Caco-2 (cell line): ENCODE measurements at regions not wholly inside any gene's neighbourhood (a gene's known extent, or its start where the extent isn't known, plus 50 kb on each side); places are given as distances from the start of the nearest gene placed in this dataset.

Experiments
- BruUV-seq: library from RNA; stranded (reverse); fragments of 400-500 nt; replicated peaks from 2 replicates; lab custom pipeline; 2021; lab: Mats Ljungman, UMichigan
- CTCF ChIA-PET: fragments of 300-600 bp; sonication (Branson Sonifier 250); formaldehyde crosslinking; loops from one replicate; lab custom pipeline; 2022; ENCODE audit warnings: antibody characterized with exemption; lab: Charles Lee
- POLR2A ChIA-PET: fragments of 300-600 bp; sonication (Branson Sonifier 250); formaldehyde crosslinking; loops from one replicate; lab custom pipeline; 2022; ENCODE audit warnings: antibody characterized with exemption; lab: Charles Lee
- DNase-seq, 2 experiments: peaks; one replicate each; pipeline versions ENCODE4 v3.0.0 to v3.0.0-alpha.2; 2020 to 2022
- H3K27me3 ChIP-seq: replicated peaks from 2 replicates; pipeline ENCODE4 v1.6.0; 2011; ENCODE audit warnings: low read length; ENCODE audit not compliant: control insufficient read depth, insufficient read depth
- H3K36me3 ChIP-seq: 2 replicates; pipeline ENCODE4 v1.5.1; 2011; ENCODE audit warnings: low read length; ENCODE audit not compliant: control insufficient read depth, insufficient read depth
- H3K4me1 ChIP-seq: fragments of 250-450 bp; sonication (Bioruptor Pico); 2 replicates; pipeline ENCODE4 v1.5.1; 2020; ENCODE audit warnings: mild to moderate bottlenecking
- H3K4me3 ChIP-seq: 2 replicates; pipeline ENCODE4 v1.5.1; 2011; ENCODE audit warnings: low read depth, mild to moderate bottlenecking, control low read depth, low read length
- H3K9me3 ChIP-seq: fragments of 250-450 bp; sonication (Bioruptor Pico); 2 replicates; pipeline ENCODE4 v1.5.1; 2020; ENCODE audit warnings: mild to moderate bottlenecking, moderate library complexity
- H3K27ac Mint-ChIP-seq: one replicate; pipeline ENCODE4 v1.8.0; 2022; ENCODE audit warnings: mixed read lengths; ENCODE audit not compliant: unreplicated experiment
- H3K27me3 Mint-ChIP-seq: one replicate; pipeline ENCODE4 v1.8.0; 2022; ENCODE audit warnings: mixed read lengths; ENCODE audit not compliant: insufficient read depth, unreplicated experiment
- H3K36me3 Mint-ChIP-seq: one replicate; pipeline ENCODE4 v1.8.0; 2022; ENCODE audit warnings: mild to moderate bottlenecking, mixed read lengths; ENCODE audit not compliant: insufficient read depth, unreplicated experiment
- H3K4me1 Mint-ChIP-seq: one replicate; pipeline ENCODE4 v1.8.0; 2022; ENCODE audit warnings: low read depth, mixed read lengths; ENCODE audit not compliant: unreplicated experiment
- H3K4me3 Mint-ChIP-seq: one replicate; pipeline ENCODE4 v1.8.0; 2022; ENCODE audit warnings: mild to moderate bottlenecking, moderate library complexity, mixed read lengths; ENCODE audit not compliant: unreplicated experiment
- H3K9me3 Mint-ChIP-seq: one replicate; pipeline ENCODE4 v1.8.0; 2022; ENCODE audit warnings: mixed read lengths; ENCODE audit not compliant: unreplicated experiment
- CTCF ChIP-seq, 2 experiments: fragments of 200-600 bp in 1 of 2; IDR thresholded peaks; 1 replicate in 1 of 2; 2 replicates in 1 of 2; pipeline versions ENCODE4 v1.5.1 to v1.8.0; 2011 to 2022; ENCODE audit warnings: antibody characterized with exemption in 1 of 2, control low read depth in 1 of 2, inconsistent platforms in 1 of 2, low read depth in 1 of 2, low read length in 1 of 2, mild to moderate bottlenecking in 1 of 2, moderate library complexity in 1 of 2; ENCODE audit not compliant: insufficient read depth in 1 of 2, severe bottlenecking in 1 of 2, unreplicated experiment in 1 of 2
- intact Hi-C: fragments of 100-400 bp; cut with micrococcal nuclease; formaldehyde crosslinking; loops from one replicate; pipeline ENCODE4 v1.10.0; 2022; ENCODE audit not compliant: unreplicated experiment

GRCh38 chr14:46482200-46482599 is 169.4 kb downstream of the RPL10L start:
- BruUV-seq, result no TSS peak
- TF ChIP-seq CTCF (IDR thresholded peaks at IDR 0.05; ENCODE audit: insufficient read depth in 1 of 2, low read depth in 1 of 2, low read length in 1 of 2, severe bottlenecking in 1 of 2, unreplicated experiment in 1 of 2), result no peak

GRCh38 chr14:46480817-46481216 is 170.8 kb downstream of the RPL10L start:
- intact Hi-C loops, result no loop called here
- BruUV-seq, result no TSS peak
- H3K4me1 Mint-ChIP-seq, result peaks cover under 1% of the 10 kb centered on the region

More at GRCh38 chr14:46482200-46482599, 169.4 kb downstream of the RPL10L start:
- Histone ChIP-seq H3K4me1 (no peaks in the 10 kb centered on the region), H3K9me3 (no peaks in the 10 kb centered on the region), H3K36me3 (no peaks in the 10 kb centered on the region), H3K27me3 (no peaks in the 10 kb centered on the region), H3K4me3 (no peak overlapping the region)
- H3K27me3 Mint-ChIP-seq, result no peaks in the 10 kb centered on the region
- H3K4me3 Mint-ChIP-seq, result no peak overlapping the region
- H3K9me3 Mint-ChIP-seq, result peaks cover 4% of the 10 kb centered on the region
- DNase-seq, result no peak
- ChIA-PET CTCF (no interaction called here), POLR2A (no interaction called here)
- intact Hi-C loops, result no loop called here
- no peak overlapping the region for H3K27ac Mint-ChIP-seq
- H3K4me1 Mint-ChIP-seq, result peaks cover 9% of the 10 kb centered on the region
- no peaks in the 10 kb centered on the region for H3K36me3 Mint-ChIP-seq

GRCh38 chr14:46472261-46472660 is 179.3 kb downstream of the RPL10L start:
- Mint-ChIP-seq H3K36me3 (no peaks in the 10 kb centered on the region), H3K9me3 (peaks cover 4% of the 10 kb centered on the region), H3K4me3 (no peak overlapping the region), H3K27ac (no peak overlapping the region), H3K4me1 (no peaks in the 10 kb centered on the region), H3K27me3 (no peaks in the 10 kb centered on the region)
- no peak overlapping the region for H3K4me3 ChIP-seq
- H3K27me3 ChIP-seq, result no peaks in the 10 kb centered on the region
- no peak for DNase-seq
- ChIA-PET CTCF (interaction anchor here (0.6 kb wide), 1 partner anchor 9 kb away, joined by 3 read pairs; no protein-coding TSS in a partner anchor), POLR2A (no interaction called here)
- H3K4me1 ChIP-seq, result no peaks in the 10 kb centered on the region
- no TSS peak for BruUV-seq
- H3K9me3 ChIP-seq, result no peaks in the 10 kb centered on the region; the same call in 1 of the 2 replicates
- no peaks in the 10 kb centered on the region for H3K36me3 ChIP-seq
- intact Hi-C loops, result no loop called here
- no peak for TF ChIP-seq CTCF (IDR thresholded peaks at IDR 0.05; ENCODE audit: insufficient read depth in 1 of 2, low read depth in 1 of 2, low read length in 1 of 2, severe bottlenecking in 1 of 2, unreplicated experiment in 1 of 2)

More at GRCh38 chr14:46480817-46481216, 170.8 kb downstream of the RPL10L start:
- Mint-ChIP-seq H3K36me3 (no peaks in the 10 kb centered on the region), H3K27ac (no peak overlapping the region), H3K4me3 (no peak overlapping the region), H3K27me3 (no peaks in the 10 kb centered on the region), H3K9me3 (peaks cover 8% of the 10 kb centered on the region)
- TF ChIP-seq CTCF (IDR thresholded peaks at IDR 0.05; ENCODE audit: insufficient read depth in 1 of 2, low read depth in 1 of 2, low read length in 1 of 2, severe bottlenecking in 1 of 2, unreplicated experiment in 1 of 2), result no peak
- ChIA-PET POLR2A (no interaction called here), CTCF (no interaction called here)
- H3K9me3 ChIP-seq, result no peaks in the 10 kb centered on the region; the same call in 1 of the 2 replicates
- no peak for DNase-seq
- H3K4me1 ChIP-seq, result no peaks in the 10 kb centered on the region
- no peaks in the 10 kb centered on the region for H3K36me3 ChIP-seq
- H3K4me3 ChIP-seq, result no peak overlapping the region
- no peaks in the 10 kb centered on the region for H3K27me3 ChIP-seq
